ENCODE measurements at regions not wholly inside any gene's neighbourhood (a gene's known extent, or its start where the extent isn't known, plus 50 kb on each side); places are given as distances from the start of the nearest gene placed in this dataset.

- Histone ChIP-seq H3K27me3 (ENCODE audit: insufficient read depth, low read length) (no peaks in the 10 kb centered on the region), H3K27ac (ENCODE audit: low read depth, low read length) (no peak overlapping the region), H3K36me3 (ENCODE audit: insufficient read depth, low read length) (no peaks in the 10 kb centered on the region), H3K79me2 (ENCODE audit: insufficient read depth, low read length) (no peaks in the 10 kb centered on the region), H2AFZ (ENCODE audit: low read length) (no peak overlapping the region), H3K9me3 (ENCODE audit: low read depth, low read length) (peaks cover 2% of the 10 kb centered on the region), H3K4me1 (ENCODE audit: insufficient read depth, low read length) (no peaks in the 10 kb centered on the region), H3K4me3 (ENCODE audit: insufficient read depth, low read length) (no peak overlapping the region), H4K20me1 (ENCODE audit: insufficient read depth, low read length) (no peaks in the 10 kb centered on the region), H3K4me2 (ENCODE audit: insufficient read depth, low read length) (no peak overlapping the region)
- no peak for TF ChIP-seq CTCF (IDR thresholded peaks at IDR 0.05; ENCODE audit: extremely low read depth, low read depth, low read length)
- no peak for DNase-seq (ENCODE audit: insufficient read length, low spot score, missing footprints)
Measured at GRCh38 chr13:90908792-90909191, 438.7 kb upstream of the MIR17HG start.

- Histone ChIP-seq H2AFZ (ENCODE audit: low read length) (no peak overlapping the region), H3K79me2 (ENCODE audit: insufficient read depth, low read length) (no peaks in the 10 kb centered on the region), H3K27ac (ENCODE audit: low read depth, low read length) (no peak overlapping the region), H3K4me2 (ENCODE audit: insufficient read depth, low read length) (no peak overlapping the region), H3K36me3 (ENCODE audit: insufficient read depth, low read length) (no peaks in the 10 kb centered on the region), H3K4me1 (ENCODE audit: insufficient read depth, low read length) (no peaks in the 10 kb centered on the region), H3K27me3 (ENCODE audit: insufficient read depth, low read length) (no peaks in the 10 kb centered on the region), H4K20me1 (ENCODE audit: insufficient read depth, low read length) (no peaks in the 10 kb centered on the region), H3K4me3 (ENCODE audit: insufficient read depth, low read length) (no peak overlapping the region), H3K9me3 (ENCODE audit: low read depth, low read length) (peaks cover 2% of the 10 kb centered on the region)
- TF ChIP-seq CTCF (IDR thresholded peaks at IDR 0.05; ENCODE audit: extremely low read depth, low read depth, low read length), result no peak
- DNase-seq (ENCODE audit: insufficient read length, low spot score, missing footprints), result no peak
Measured at GRCh38 chr13:90910018-90910639, 437.4 kb upstream of the MIR17HG start.

DNA sequence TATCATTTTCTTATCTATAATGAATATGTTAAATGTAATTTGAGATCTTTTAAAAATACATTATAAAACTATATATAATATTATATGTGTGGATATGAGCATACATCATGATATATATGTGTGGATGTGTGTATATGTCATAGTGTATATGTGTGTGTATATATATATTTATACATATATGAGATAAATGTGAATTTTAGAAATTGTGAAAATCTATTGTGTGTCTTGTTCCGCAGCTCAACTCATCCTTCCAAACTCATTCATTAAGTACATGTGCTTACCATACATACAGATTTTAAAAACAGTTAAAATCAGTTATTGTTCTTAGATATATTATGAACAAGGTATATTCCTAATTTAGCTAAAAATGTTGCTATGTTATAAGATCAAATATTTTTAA is 435.2 kb upstream of the MIR17HG start:
- Histone ChIP-seq H4K20me1 (ENCODE audit: insufficient read depth, low read length) (no peaks in the 10 kb centered on the region), H2AFZ (ENCODE audit: low read length) (no peak overlapping the region), H3K4me1 (ENCODE audit: insufficient read depth, low read length) (no peaks in the 10 kb centered on the region), H3K27me3 (ENCODE audit: insufficient read depth, low read length) (no peaks in the 10 kb centered on the region), H3K79me2 (ENCODE audit: insufficient read depth, low read length) (no peaks in the 10 kb centered on the region), H3K36me3 (ENCODE audit: insufficient read depth, low read length) (no peaks in the 10 kb centered on the region), H3K9me3 (ENCODE audit: low read depth, low read length) (peaks cover 2% of the 10 kb centered on the region), H3K4me2 (ENCODE audit: insufficient read depth, low read length) (no peak overlapping the region), H3K27ac (ENCODE audit: low read depth, low read length) (no peak overlapping the region), H3K4me3 (ENCODE audit: insufficient read depth, low read length) (no peak overlapping the region)
- DNase-seq (ENCODE audit: insufficient read length, low spot score, missing footprints), result no peak
- no peak for TF ChIP-seq CTCF (IDR thresholded peaks at IDR 0.05; ENCODE audit: extremely low read depth, low read depth, low read length)

- H3K79me2 ChIP-seq (ENCODE audit: insufficient read depth, low read length), result no peaks in the 10 kb centered on the region
- no peak overlapping the region for H3K4me3 ChIP-seq (ENCODE audit: insufficient read depth, low read length)
- no peaks in the 10 kb centered on the region for H3K9me3 ChIP-seq (ENCODE audit: low read depth, low read length)
- no peak for DNase-seq (ENCODE audit: insufficient read length, low spot score, missing footprints)
- H2AFZ ChIP-seq (ENCODE audit: low read length), result no peak overlapping the region
- no peaks in the 10 kb centered on the region for H3K27me3 ChIP-seq (ENCODE audit: insufficient read depth, low read length)
- H3K4me2 ChIP-seq (ENCODE audit: insufficient read depth, low read length), result no peak overlapping the region
- no peaks in the 10 kb centered on the region for H3K4me1 ChIP-seq (ENCODE audit: insufficient read depth, low read length)
- H3K36me3 ChIP-seq (ENCODE audit: insufficient read depth, low read length), result no peaks in the 10 kb centered on the region
- no peak overlapping the region for H3K27ac ChIP-seq (ENCODE audit: low read depth, low read length)
- no peaks in the 10 kb centered on the region for H4K20me1 ChIP-seq (ENCODE audit: insufficient read depth, low read length)
- TF ChIP-seq CTCF (IDR thresholded peaks at IDR 0.05; ENCODE audit: extremely low read depth, low read depth, low read length), result no peak
Measured at GRCh38 chr13:90918536-90918935, 429.0 kb upstream of the MIR17HG start.

All from osteoblast (primary cell).